ENCODE measurements at regions not wholly inside any gene's neighbourhood (a gene's known extent, or its start where the extent isn't known, plus 50 kb on each side); places are given as distances from the start of the nearest gene placed in this dataset.

DNA sequence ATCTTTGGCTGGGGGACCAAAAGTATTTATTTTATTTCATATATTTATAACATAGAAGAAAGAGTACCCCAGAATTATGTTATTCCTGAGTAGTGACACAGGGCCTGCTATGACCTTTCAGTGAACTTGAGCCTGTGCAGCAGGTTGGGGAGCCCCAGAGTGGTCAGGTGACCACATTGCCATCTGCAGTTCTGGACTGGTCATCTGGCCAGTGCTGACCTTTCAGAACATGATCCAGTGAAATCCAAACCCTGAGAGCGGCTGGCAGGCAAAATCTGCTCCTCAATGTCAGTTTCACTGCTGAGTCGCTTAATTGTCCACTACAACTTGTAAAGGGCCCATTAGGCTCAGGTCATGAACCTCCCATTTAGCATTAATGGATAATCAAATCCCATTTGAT lies 336.7 kb upstream of the KCNH7 start:
- DNase-seq, result no peak
- H3K79me2 ChIP-seq (ENCODE audit: low read length), result no peaks in the 10 kb centered on the region
- no peak overlapping the region for H2AFZ ChIP-seq (ENCODE audit: low read length)
- ChIA-PET CTCF (no interaction called here), POLR2A (ENCODE audit: unreplicated experiment) (no interaction called here)
- peaks cover 51% of the 10 kb centered on the region for H3K27me3 ChIP-seq (ENCODE audit: low read length)
- no TSS peak for BruUV-seq (replicated peaks)
- no peak for ATAC-seq
- H3K36me3 ChIP-seq (ENCODE audit: low read depth, low read length), result no peaks in the 10 kb centered on the region
- H3K4me1 ChIP-seq (ENCODE audit: insufficient read depth, low read length), result no peaks in the 10 kb centered on the region
- no peak overlapping the region for H3K9ac ChIP-seq (ENCODE audit: low read length)
- no peaks in the 10 kb centered on the region for H3K9me2 ChIP-seq (replicated peaks; ENCODE audit: low read length)
- no peak overlapping the region for H3K27ac ChIP-seq (ENCODE audit: low read length)
- no peak overlapping the region for H3K4me2 ChIP-seq (ENCODE audit: low read length)
- TF ChIP-seq, protein P1, sequence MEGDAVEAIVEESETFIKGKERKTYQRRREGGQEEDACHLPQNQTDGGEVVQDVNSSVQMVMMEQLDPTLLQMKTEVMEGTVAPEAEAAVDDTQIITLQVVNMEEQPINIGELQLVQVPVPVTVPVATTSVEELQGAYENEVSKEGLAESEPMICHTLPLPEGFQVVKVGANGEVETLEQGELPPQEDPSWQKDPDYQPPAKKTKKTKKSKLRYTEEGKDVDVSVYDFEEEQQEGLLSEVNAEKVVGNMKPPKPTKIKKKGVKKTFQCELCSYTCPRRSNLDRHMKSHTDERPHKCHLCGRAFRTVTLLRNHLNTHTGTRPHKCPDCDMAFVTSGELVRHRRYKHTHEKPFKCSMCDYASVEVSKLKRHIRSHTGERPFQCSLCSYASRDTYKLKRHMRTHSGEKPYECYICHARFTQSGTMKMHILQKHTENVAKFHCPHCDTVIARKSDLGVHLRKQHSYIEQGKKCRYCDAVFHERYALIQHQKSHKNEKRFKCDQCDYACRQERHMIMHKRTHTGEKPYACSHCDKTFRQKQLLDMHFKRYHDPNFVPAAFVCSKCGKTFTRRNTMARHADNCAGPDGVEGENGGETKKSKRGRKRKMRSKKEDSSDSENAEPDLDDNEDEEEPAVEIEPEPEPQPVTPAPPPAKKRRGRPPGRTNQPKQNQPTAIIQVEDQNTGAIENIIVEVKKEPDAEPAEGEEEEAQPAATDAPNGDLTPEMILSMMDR (conservative IDR thresholded peaks at IDR 0.05; ENCODE audit: low read depth, low read length), result no peak
- TF ChIP-seq EZH2 (IDR thresholded peaks at IDR 0.05; ENCODE audit: low read length, unreplicated experiment), result no peak
- no peak for TF ChIP-seq EZH2phosphoT487 (IDR thresholded peaks at IDR 0.05; ENCODE audit: borderline replicate concordance, low read length)
- no peaks in the 10 kb centered on the region for H3K9me3 ChIP-seq (ENCODE audit: low read length)
- no peak overlapping the region for H3K4me3 ChIP-seq (ENCODE audit: low read length)
- intact Hi-C loops (cut with micrococcal nuclease), result no loop called here
- H4K20me1 ChIP-seq (ENCODE audit: low read length), result no peaks in the 10 kb centered on the region
- H3F3A ChIP-seq (ENCODE audit: low read length, unreplicated experiment), result no peaks in the 10 kb centered on the region

DNA sequence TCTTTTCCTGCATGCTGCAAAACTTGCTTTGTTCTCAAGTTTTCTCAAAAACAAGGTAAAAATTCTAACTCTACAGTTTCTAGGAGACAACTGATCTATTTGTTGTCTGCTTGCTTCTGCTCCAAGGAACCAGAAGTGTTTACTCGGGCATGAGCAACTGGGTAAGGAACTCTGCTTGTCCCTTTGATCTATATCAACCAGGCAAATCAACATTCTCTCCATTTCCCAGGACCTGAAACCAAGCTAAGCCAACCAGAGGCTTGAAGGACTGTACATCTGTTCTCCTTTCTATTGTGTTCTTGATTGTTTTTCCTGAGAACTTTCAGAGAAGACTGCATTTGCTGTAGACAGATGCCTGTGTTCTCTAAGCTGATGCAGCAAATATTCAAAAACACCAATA lies 335.0 kb upstream of the KCNH7 start:
- Histone ChIP-seq H2AFZ (ENCODE audit: low read length) (no peak overlapping the region), H3K36me3 (ENCODE audit: low read depth, low read length) (no peaks in the 10 kb centered on the region), H4K20me1 (ENCODE audit: low read length) (no peaks in the 10 kb centered on the region), H3K9me2 (replicated peaks; ENCODE audit: low read length) (no peaks in the 10 kb centered on the region), H3K4me3 (ENCODE audit: low read length) (no peak overlapping the region), H3K27me3 (ENCODE audit: low read length) (peaks cover 51% of the 10 kb centered on the region), H3K9me3 (ENCODE audit: low read length) (no peaks in the 10 kb centered on the region), H3K4me2 (ENCODE audit: low read length) (no peak overlapping the region), H3K79me2 (ENCODE audit: low read length) (no peaks in the 10 kb centered on the region), H3K27ac (ENCODE audit: low read length) (no peak overlapping the region), H3K9ac (ENCODE audit: low read length) (no peak overlapping the region), H3K4me1 (ENCODE audit: insufficient read depth, low read length) (no peaks in the 10 kb centered on the region), H3F3A (ENCODE audit: low read length, unreplicated experiment) (no peaks in the 10 kb centered on the region)
- no peak for TF ChIP-seq EZH2phosphoT487 (IDR thresholded peaks at IDR 0.05; ENCODE audit: borderline replicate concordance, low read length)
- TF ChIP-seq, protein P1 (conservative IDR thresholded peaks at IDR 0.05; ENCODE audit: low read depth, low read length), result no peak
- TF ChIP-seq EZH2 (IDR thresholded peaks at IDR 0.05; ENCODE audit: low read length, unreplicated experiment), result no peak
- POLR2A ChIA-PET (ENCODE audit: unreplicated experiment), result no interaction called here
- intact Hi-C loops (cut with micrococcal nuclease), result no loop called here
- no peak for DNase-seq
- CTCF ChIA-PET, result no interaction called here
- no TSS peak for BruUV-seq (replicated peaks)
- ATAC-seq, result no peak

DNA sequence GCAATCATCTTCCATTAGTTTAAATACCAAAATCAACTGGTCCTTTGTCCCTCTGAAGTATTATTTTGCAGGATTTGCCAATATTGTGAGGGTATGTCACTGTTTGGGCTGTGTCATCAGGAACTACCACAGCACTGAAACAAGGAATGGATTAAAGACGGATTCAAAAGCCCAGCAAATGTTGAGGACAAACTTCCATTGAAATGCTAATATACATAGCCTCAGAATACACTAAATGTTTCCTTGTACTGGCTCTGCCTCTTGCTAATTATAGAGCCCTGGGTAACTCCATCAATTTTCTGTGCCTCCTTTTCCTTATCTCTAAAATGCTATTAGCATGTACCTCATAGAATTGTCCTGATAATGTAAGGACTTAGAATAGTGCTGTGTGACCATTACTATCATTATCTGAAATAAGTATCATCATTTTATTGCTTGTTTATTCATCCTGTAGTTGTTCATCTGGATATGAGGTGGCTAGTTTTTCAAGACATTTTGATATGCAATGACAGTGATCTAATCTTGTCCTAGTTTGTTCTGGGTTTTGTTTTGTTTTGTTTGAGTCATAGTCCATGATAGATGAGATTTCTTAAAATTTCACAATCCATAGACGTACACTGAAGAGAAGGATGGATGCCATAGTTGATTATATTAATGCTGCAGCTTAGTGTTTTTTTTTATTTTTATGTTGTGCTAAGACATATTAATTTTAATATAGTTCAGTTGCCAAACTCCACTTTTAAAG lies 333.4 kb upstream of the KCNH7 start:
- intact Hi-C loops (cut with micrococcal nuclease), result no loop called here
- H3K9ac ChIP-seq (ENCODE audit: low read length), result no peak overlapping the region
- TF ChIP-seq EZH2 (IDR thresholded peaks at IDR 0.05; ENCODE audit: low read length, unreplicated experiment) (no peak), EZH2phosphoT487 (IDR thresholded peaks at IDR 0.05; ENCODE audit: borderline replicate concordance, low read length) (no peak)
- TF ChIP-seq, protein P1 (conservative IDR thresholded peaks at IDR 0.05; ENCODE audit: low read depth, low read length), result no peak
- no peaks in the 10 kb centered on the region for H3K9me2 ChIP-seq (replicated peaks; ENCODE audit: low read length)
- ChIA-PET POLR2A (ENCODE audit: unreplicated experiment) (no interaction called here), CTCF (interaction anchor here (0.6 kb wide), 1 partner anchor 22 kb away, joined by 3 read pairs; no protein-coding TSS in a partner anchor)
- DNase-seq (peak; percentile 27), ATAC-seq (no peak)
- no peaks in the 10 kb centered on the region for H3F3A ChIP-seq (ENCODE audit: low read length, unreplicated experiment)
- no peaks in the 10 kb centered on the region for H3K79me2 ChIP-seq (ENCODE audit: low read length)
- no TSS peak for BruUV-seq (replicated peaks)
- H2AFZ ChIP-seq (ENCODE audit: low read length), result no peak overlapping the region
- H3K27ac ChIP-seq (ENCODE audit: low read length), result no peak overlapping the region
- no peaks in the 10 kb centered on the region for H3K4me1 ChIP-seq (ENCODE audit: insufficient read depth, low read length)
- H3K4me2 ChIP-seq (ENCODE audit: low read length), result no peak overlapping the region
- H3K9me3 ChIP-seq (ENCODE audit: low read length), result no peaks in the 10 kb centered on the region
- H3K4me3 ChIP-seq (ENCODE audit: low read length), result no peak overlapping the region
- no peaks in the 10 kb centered on the region for H4K20me1 ChIP-seq (ENCODE audit: low read length)
- H3K36me3 ChIP-seq (ENCODE audit: low read depth, low read length), result no peaks in the 10 kb centered on the region
- peaks cover 43% of the 10 kb centered on the region for H3K27me3 ChIP-seq (ENCODE audit: low read length)

Data from PC-3 (cell line).